ENCODE measurements at regions not wholly inside any gene's neighbourhood (a gene's known extent, or its start where the extent isn't known, plus 50 kb on each side); places are given as distances from the start of the nearest gene placed in this dataset.

DNA sequence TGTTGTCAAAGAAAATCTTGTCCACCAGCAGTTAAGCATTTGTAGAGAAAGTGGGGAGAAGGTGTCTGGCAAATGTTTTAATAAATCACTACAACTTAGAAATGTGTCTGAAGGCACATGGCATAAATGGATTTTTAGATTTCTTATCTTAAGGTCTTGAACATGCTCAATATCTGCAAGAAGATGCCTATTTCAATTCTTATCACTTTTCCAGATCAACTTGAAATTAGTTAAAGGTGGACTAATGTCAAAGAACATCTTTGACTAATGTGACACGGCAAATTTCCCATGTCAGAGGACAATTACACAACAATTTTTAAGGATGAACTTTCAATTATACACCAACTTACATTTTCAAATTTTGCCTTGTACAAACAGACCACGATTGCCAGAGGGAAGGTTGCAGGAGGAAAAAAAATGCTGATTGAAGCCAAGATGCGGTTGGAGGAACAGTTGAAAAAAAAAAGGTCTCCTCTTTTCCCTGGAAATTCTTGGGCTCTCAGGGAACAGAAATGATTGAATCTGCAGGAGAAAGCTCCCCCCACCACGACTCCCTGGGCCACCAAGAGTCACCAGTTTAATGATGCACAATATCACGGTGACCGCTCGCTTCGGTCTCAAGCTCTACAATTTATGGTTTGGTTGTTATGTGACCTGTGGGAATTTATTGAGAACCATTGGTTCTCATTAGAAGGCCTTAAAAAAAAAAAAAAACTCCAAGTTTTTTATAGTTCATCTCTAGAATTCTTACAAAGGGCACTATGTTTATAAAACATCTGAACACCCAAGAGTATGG, 507.6 kb upstream of the ADAMTS9 start:
- Histone ChIP-seq H3K4me1 (ENCODE audit: control insufficient read depth in 1 of 2, low read depth in 2 of 2) (no peaks in the 10 kb centered on the region), H3K9me3 (no peaks in the 10 kb centered on the region), H3K27ac (no peak overlapping the region), H3K36me3 (no peaks in the 10 kb centered on the region), H3K27me3 (replicated peaks; ENCODE audit: insufficient read depth) (no peaks in the 10 kb centered on the region), H3K4me3 (no peak overlapping the region)
- ATAC-seq (ENCODE audit: insufficient number of reproducible peaks, low FRiP score, low read depth) (no peak), DNase-seq (ENCODE audit: low spot score) (no peak)
- TF ChIP-seq, protein P1, sequence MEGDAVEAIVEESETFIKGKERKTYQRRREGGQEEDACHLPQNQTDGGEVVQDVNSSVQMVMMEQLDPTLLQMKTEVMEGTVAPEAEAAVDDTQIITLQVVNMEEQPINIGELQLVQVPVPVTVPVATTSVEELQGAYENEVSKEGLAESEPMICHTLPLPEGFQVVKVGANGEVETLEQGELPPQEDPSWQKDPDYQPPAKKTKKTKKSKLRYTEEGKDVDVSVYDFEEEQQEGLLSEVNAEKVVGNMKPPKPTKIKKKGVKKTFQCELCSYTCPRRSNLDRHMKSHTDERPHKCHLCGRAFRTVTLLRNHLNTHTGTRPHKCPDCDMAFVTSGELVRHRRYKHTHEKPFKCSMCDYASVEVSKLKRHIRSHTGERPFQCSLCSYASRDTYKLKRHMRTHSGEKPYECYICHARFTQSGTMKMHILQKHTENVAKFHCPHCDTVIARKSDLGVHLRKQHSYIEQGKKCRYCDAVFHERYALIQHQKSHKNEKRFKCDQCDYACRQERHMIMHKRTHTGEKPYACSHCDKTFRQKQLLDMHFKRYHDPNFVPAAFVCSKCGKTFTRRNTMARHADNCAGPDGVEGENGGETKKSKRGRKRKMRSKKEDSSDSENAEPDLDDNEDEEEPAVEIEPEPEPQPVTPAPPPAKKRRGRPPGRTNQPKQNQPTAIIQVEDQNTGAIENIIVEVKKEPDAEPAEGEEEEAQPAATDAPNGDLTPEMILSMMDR (IDR thresholded peaks at IDR 0.05), result no peak

GRCh38 chr3:65194744-65195143, 506.9 kb upstream of the ADAMTS9 start:
- no peak for ATAC-seq (ENCODE audit: insufficient number of reproducible peaks, low FRiP score, low read depth)
- Histone ChIP-seq H3K27ac (no peak overlapping the region), H3K36me3 (no peaks in the 10 kb centered on the region), H3K4me1 (ENCODE audit: control insufficient read depth in 1 of 2, low read depth in 2 of 2) (no peaks in the 10 kb centered on the region), H3K4me3 (no peak overlapping the region), H3K27me3 (replicated peaks; ENCODE audit: insufficient read depth) (no peaks in the 10 kb centered on the region), H3K9me3 (no peaks in the 10 kb centered on the region)
- TF ChIP-seq, protein P1 (IDR thresholded peaks at IDR 0.05), result no peak
- no peak for DNase-seq (ENCODE audit: low spot score)

DNA sequence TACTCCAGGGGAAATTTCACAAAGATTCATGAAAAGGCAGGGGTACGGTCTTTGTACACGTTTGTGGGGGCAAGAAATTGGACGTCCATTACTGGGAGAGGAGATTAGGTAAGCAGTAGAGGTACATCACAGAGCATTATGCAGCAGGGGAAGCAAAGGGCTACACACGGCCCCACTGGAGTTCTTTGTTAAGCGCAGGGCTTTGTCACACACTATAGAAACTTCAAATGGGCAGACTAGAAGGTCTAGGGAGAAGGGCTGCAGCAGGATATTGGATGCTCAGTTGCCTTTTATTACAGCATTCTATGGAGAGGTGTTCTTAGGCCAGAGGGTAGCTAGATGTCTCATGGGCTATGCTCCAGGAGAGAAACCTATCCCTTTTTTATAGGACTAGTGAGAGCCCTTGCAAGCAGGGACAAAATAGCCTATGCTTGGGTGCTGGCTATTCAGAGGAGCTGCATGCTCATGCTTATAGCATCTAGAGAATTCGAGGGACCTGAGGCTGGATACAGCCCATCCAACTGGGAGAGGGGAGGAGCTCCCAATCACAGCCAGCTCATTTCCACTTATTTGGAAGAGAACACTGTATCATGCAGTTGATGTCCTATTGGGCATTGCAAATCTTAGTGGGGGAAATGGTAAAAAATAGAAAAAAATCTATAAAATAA, 506.4 kb upstream of the ADAMTS9 start:
- ATAC-seq (ENCODE audit: insufficient number of reproducible peaks, low FRiP score, low read depth), result no peak
- Histone ChIP-seq H3K36me3 (no peaks in the 10 kb centered on the region), H3K4me1 (ENCODE audit: control insufficient read depth in 1 of 2, low read depth in 2 of 2) (no peaks in the 10 kb centered on the region), H3K27ac (no peak overlapping the region), H3K9me3 (no peaks in the 10 kb centered on the region), H3K27me3 (replicated peaks; ENCODE audit: insufficient read depth) (no peaks in the 10 kb centered on the region), H3K4me3 (no peak overlapping the region)
- no peak for DNase-seq (ENCODE audit: low spot score)
- TF ChIP-seq, protein P1 (IDR thresholded peaks at IDR 0.05), result no peak

DNA sequence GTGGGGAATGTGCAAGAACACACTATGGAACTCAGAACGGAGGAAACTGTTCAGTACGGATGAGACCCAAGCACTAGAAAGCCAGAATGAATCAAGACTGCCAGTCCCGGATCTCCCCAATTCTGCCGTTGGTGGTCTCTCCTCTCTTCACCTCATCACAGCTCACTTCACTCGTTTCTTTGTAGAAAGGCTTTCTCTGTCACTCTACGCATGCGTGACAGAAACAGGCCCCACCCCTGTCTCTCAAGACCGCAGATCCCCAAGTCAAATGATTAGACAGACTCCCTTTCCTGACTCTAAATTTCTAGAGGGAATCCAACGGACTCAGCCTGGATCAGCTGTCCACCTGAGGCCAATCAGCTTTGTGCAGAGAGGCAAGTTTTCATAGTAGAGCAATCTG, 505.7 kb upstream of the ADAMTS9 start:
- H3K27me3 ChIP-seq (replicated peaks; ENCODE audit: insufficient read depth), result no peaks in the 10 kb centered on the region
- H3K4me1 ChIP-seq (ENCODE audit: control insufficient read depth in 1 of 2, low read depth in 2 of 2), result no peaks in the 10 kb centered on the region
- no peak for DNase-seq (ENCODE audit: low spot score)
- no peak overlapping the region for H3K27ac ChIP-seq
- ATAC-seq (ENCODE audit: insufficient number of reproducible peaks, low FRiP score, low read depth), result no peak
- TF ChIP-seq, protein P1 (IDR thresholded peaks at IDR 0.05), result no peak
- no peak overlapping the region for H3K4me3 ChIP-seq
- no peaks in the 10 kb centered on the region for H3K9me3 ChIP-seq
- H3K36me3 ChIP-seq, result no peaks in the 10 kb centered on the region

DNA sequence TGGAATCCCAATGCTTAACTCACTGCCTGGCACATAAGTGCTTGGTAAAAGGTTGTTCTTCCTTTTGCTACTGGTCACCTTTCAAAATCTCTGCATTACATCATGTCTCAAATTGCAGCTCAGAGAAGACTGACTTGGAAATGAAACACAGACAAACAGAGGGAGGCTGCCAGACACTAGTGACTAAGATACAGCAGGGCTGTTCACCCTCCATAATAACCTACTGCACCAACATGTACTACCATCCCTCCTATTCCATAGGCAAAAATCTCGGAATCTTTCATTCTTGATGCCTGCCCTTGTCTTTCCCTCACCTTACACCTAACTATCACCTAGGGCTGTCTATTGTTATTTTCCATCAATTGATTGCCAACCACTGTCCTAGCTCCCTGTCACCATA, 502.3 kb upstream of the ADAMTS9 start:
- TF ChIP-seq, protein P1 (IDR thresholded peaks at IDR 0.05), result no peak
- H3K4me1 ChIP-seq (ENCODE audit: control insufficient read depth in 1 of 2, low read depth in 2 of 2), result no peaks in the 10 kb centered on the region
- no peaks in the 10 kb centered on the region for H3K36me3 ChIP-seq
- DNase-seq (ENCODE audit: low spot score), result no peak
- ATAC-seq (ENCODE audit: insufficient number of reproducible peaks, low FRiP score, low read depth), result no peak
- H3K27me3 ChIP-seq (replicated peaks; ENCODE audit: insufficient read depth), result no peaks in the 10 kb centered on the region
- H3K27ac ChIP-seq, result no peak overlapping the region
- no peak overlapping the region for H3K4me3 ChIP-seq
- no peaks in the 10 kb centered on the region for H3K9me3 ChIP-seq

Data from thoracic aorta (tissue), 2 donors.